ENCODE measurements at regions not wholly inside any gene's neighbourhood (a gene's known extent, or its start where the extent isn't known, plus 50 kb on each side); places are given as distances from the start of the nearest gene placed in this dataset.
"Not testable (repeated sequence)": the region's sequence is repeated elsewhere in the genome, so short reads cannot be mapped to it uniquely, and the experiment has no call there.

- Mint-ChIP-seq H3K4me3 (no peak overlapping the region), H3K27me3 (ENCODE audit: insufficient read depth) (peaks cover under 1% of the 10 kb centered on the region)
- intact Hi-C loops (cut with micrococcal nuclease): no loop called here
Measured at GRCh38 chr6:140153703-140154102, 779.3 kb upstream of the CITED2 start.

GRCh38 chr6:140147825-140148814 is 773.7 kb upstream of the CITED2 start:
- H3K27me3 Mint-ChIP-seq (ENCODE audit: insufficient read depth); DNase-seq (ENCODE audit: low spot score); H3K4me1 Mint-ChIP-seq (ENCODE audit: low read depth); H3K9me3 Mint-ChIP-seq; H3K27ac Mint-ChIP-seq; intact Hi-C loops (cut with micrococcal nuclease); H3K4me3 Mint-ChIP-seq; H3K36me3 Mint-ChIP-seq (ENCODE audit: low read depth): not testable (repeated sequence)

More at GRCh38 chr6:140153703-140154102, 779.3 kb upstream of the CITED2 start:
- Mint-ChIP-seq H3K4me1 (ENCODE audit: low read depth) (no peaks in the 10 kb centered on the region), H3K27ac (no peak overlapping the region), H3K36me3 (ENCODE audit: low read depth) (no peaks in the 10 kb centered on the region), H3K9me3 (no peaks in the 10 kb centered on the region)
- no peak for DNase-seq (ENCODE audit: low spot score)

- no peaks in the 10 kb centered on the region for H3K4me1 Mint-ChIP-seq (ENCODE audit: low read depth)
- H3K4me3 Mint-ChIP-seq: no peak overlapping the region
- H3K27me3 Mint-ChIP-seq (ENCODE audit: insufficient read depth): no peaks in the 10 kb centered on the region
- H3K9me3 Mint-ChIP-seq: no peaks in the 10 kb centered on the region
- intact Hi-C loops (cut with micrococcal nuclease): no loop called here
- no peak overlapping the region for H3K27ac Mint-ChIP-seq
- no peaks in the 10 kb centered on the region for H3K36me3 Mint-ChIP-seq (ENCODE audit: low read depth)
- no peak for DNase-seq (ENCODE audit: low spot score)
Measured at GRCh38 chr6:140140891-140141290, 766.4 kb upstream of the CITED2 start.

- no peaks in the 10 kb centered on the region for H3K36me3 Mint-ChIP-seq (ENCODE audit: low read depth)
- no peak overlapping the region for H3K27ac Mint-ChIP-seq
- no peaks in the 10 kb centered on the region for H3K4me1 Mint-ChIP-seq (ENCODE audit: low read depth)
- no peaks in the 10 kb centered on the region for H3K27me3 Mint-ChIP-seq (ENCODE audit: insufficient read depth)
- no peak overlapping the region for H3K4me3 Mint-ChIP-seq
- H3K9me3 Mint-ChIP-seq: no peaks in the 10 kb centered on the region
- intact Hi-C loops (cut with micrococcal nuclease): no loop called here
- no peak for DNase-seq (ENCODE audit: low spot score)
Measured at GRCh38 chr6:140138311-140139010, 764.0 kb upstream of the CITED2 start.

- DNase-seq (ENCODE audit: low spot score): no peak
- Mint-ChIP-seq H3K36me3 (ENCODE audit: low read depth) (no peaks in the 10 kb centered on the region), H3K27me3 (ENCODE audit: insufficient read depth) (no peaks in the 10 kb centered on the region), H3K4me1 (ENCODE audit: low read depth) (no peaks in the 10 kb centered on the region), H3K9me3 (peaks cover 8% of the 10 kb centered on the region), H3K4me3 (no peak overlapping the region), H3K27ac (no peak overlapping the region)
- intact Hi-C loops (cut with micrococcal nuclease): no loop called here
Measured at GRCh38 chr6:140134224-140134623, 759.8 kb upstream of the CITED2 start.

GRCh38 chr6:140130074-140130473 is 755.6 kb upstream of the CITED2 start:
- no peaks in the 10 kb centered on the region for H3K27me3 Mint-ChIP-seq (ENCODE audit: insufficient read depth)
- H3K27ac Mint-ChIP-seq: no peak overlapping the region
- DNase-seq (ENCODE audit: low spot score): no peak
- H3K4me1 Mint-ChIP-seq (ENCODE audit: low read depth): no peaks in the 10 kb centered on the region
- intact Hi-C loops (cut with micrococcal nuclease): no loop called here
- H3K4me3 Mint-ChIP-seq: no peak overlapping the region
- H3K36me3 Mint-ChIP-seq (ENCODE audit: low read depth): no peaks in the 10 kb centered on the region
- peaks cover 15% of the 10 kb centered on the region for H3K9me3 Mint-ChIP-seq

- intact Hi-C loops (cut with micrococcal nuclease): no loop called here
- Mint-ChIP-seq H3K9me3 (peaks cover 9% of the 10 kb centered on the region), H3K4me3 (no peak overlapping the region), H3K27ac (no peak overlapping the region), H3K36me3 (ENCODE audit: low read depth) (no peaks in the 10 kb centered on the region), H3K4me1 (ENCODE audit: low read depth) (no peaks in the 10 kb centered on the region), H3K27me3 (ENCODE audit: insufficient read depth) (no peaks in the 10 kb centered on the region)
- DNase-seq (ENCODE audit: low spot score): no peak
Measured at GRCh38 chr6:140124498-140124897, 750.0 kb upstream of the CITED2 start.

GRCh38 chr6:140108167-140108566 is 733.7 kb upstream of the CITED2 start:
- intact Hi-C loops (cut with micrococcal nuclease): no loop called here
- Mint-ChIP-seq H3K27me3 (ENCODE audit: insufficient read depth) (no peaks in the 10 kb centered on the region), H3K27ac (no peak overlapping the region), H3K9me3 (no peaks in the 10 kb centered on the region), H3K36me3 (ENCODE audit: low read depth) (no peaks in the 10 kb centered on the region), H3K4me3 (no peak overlapping the region), H3K4me1 (ENCODE audit: low read depth) (no peaks in the 10 kb centered on the region)
- no peak for DNase-seq (ENCODE audit: low spot score)

- Mint-ChIP-seq H3K27me3 (ENCODE audit: insufficient read depth) (no peaks in the 10 kb centered on the region), H3K4me3 (no peak overlapping the region), H3K27ac (no peak overlapping the region), H3K36me3 (ENCODE audit: low read depth) (no peaks in the 10 kb centered on the region), H3K4me1 (ENCODE audit: low read depth) (no peaks in the 10 kb centered on the region), H3K9me3 (no peaks in the 10 kb centered on the region)
- DNase-seq (ENCODE audit: low spot score): no peak
- intact Hi-C loops (cut with micrococcal nuclease): no loop called here
Measured at GRCh38 chr6:140107216-140107615, 732.8 kb upstream of the CITED2 start.

- DNase-seq (ENCODE audit: low spot score): no peak
- H3K4me3 Mint-ChIP-seq: no peak overlapping the region
- H3K27ac Mint-ChIP-seq: no peak overlapping the region
- H3K9me3 Mint-ChIP-seq: no peaks in the 10 kb centered on the region
- no peaks in the 10 kb centered on the region for H3K4me1 Mint-ChIP-seq (ENCODE audit: low read depth)
- no peaks in the 10 kb centered on the region for H3K27me3 Mint-ChIP-seq (ENCODE audit: insufficient read depth)
- H3K36me3 Mint-ChIP-seq (ENCODE audit: low read depth): no peaks in the 10 kb centered on the region
- intact Hi-C loops (cut with micrococcal nuclease): no loop called here
Measured at GRCh38 chr6:140105857-140106256, 731.4 kb upstream of the CITED2 start.

GRCh38 chr6:140105241-140105640 is 730.8 kb upstream of the CITED2 start:
- no peak overlapping the region for H3K4me3 Mint-ChIP-seq
- intact Hi-C loops (cut with micrococcal nuclease): no loop called here
- no peaks in the 10 kb centered on the region for H3K4me1 Mint-ChIP-seq (ENCODE audit: low read depth)
- DNase-seq (ENCODE audit: low spot score): no peak
- H3K27ac Mint-ChIP-seq: no peak overlapping the region
- no peaks in the 10 kb centered on the region for H3K9me3 Mint-ChIP-seq
- no peaks in the 10 kb centered on the region for H3K36me3 Mint-ChIP-seq (ENCODE audit: low read depth)
- H3K27me3 Mint-ChIP-seq (ENCODE audit: insufficient read depth): no peaks in the 10 kb centered on the region

GRCh38 chr6:140101818-140102217 is 727.4 kb upstream of the CITED2 start:
- no peaks in the 10 kb centered on the region for H3K9me3 Mint-ChIP-seq
- H3K4me1 Mint-ChIP-seq (ENCODE audit: low read depth): no peaks in the 10 kb centered on the region
- intact Hi-C loops (cut with micrococcal nuclease): no loop called here
- H3K4me3 Mint-ChIP-seq: no peak overlapping the region
- H3K27ac Mint-ChIP-seq: no peak overlapping the region
- DNase-seq (ENCODE audit: low spot score): no peak
- no peaks in the 10 kb centered on the region for H3K27me3 Mint-ChIP-seq (ENCODE audit: insufficient read depth)
- H3K36me3 Mint-ChIP-seq (ENCODE audit: low read depth): no peaks in the 10 kb centered on the region

GRCh38 chr6:140101367-140101766 is 726.9 kb upstream of the CITED2 start:
- no peak for DNase-seq (ENCODE audit: low spot score)
- Mint-ChIP-seq H3K4me1 (ENCODE audit: low read depth) (no peaks in the 10 kb centered on the region), H3K27ac (no peak overlapping the region), H3K9me3 (no peaks in the 10 kb centered on the region), H3K27me3 (ENCODE audit: insufficient read depth) (no peaks in the 10 kb centered on the region), H3K4me3 (no peak overlapping the region), H3K36me3 (ENCODE audit: low read depth) (no peaks in the 10 kb centered on the region)
- intact Hi-C loops (cut with micrococcal nuclease): no loop called here

Data from activated T-helper 1 cell treated with anti-CD3 and anti-CD28 coated beads, Interleukin-12 subunit alpha, Interleukin-12 subunit beta, Interleukin-2, Interleukin-4 antibody, amounts not matched to agents 30 ng/mL and 10 ng/mL and 1 ng/mL, durations not matched to agents 14 hours and 24 hours and 36 hours (primary cell).